ENCODE measurements at regions not wholly inside any gene's neighbourhood (a gene's known extent, or its start where the extent isn't known, plus 50 kb on each side); places are given as distances from the start of the nearest gene placed in this dataset.

- H3K27me3 ChIP-seq (replicated peaks; ENCODE audit: insufficient read depth, low read length), result no peaks in the 10 kb centered on the region
- H3K9me2 ChIP-seq (replicated peaks; ENCODE audit: insufficient read depth, low read length), result no peaks in the 10 kb centered on the region
- no peaks in the 10 kb centered on the region for H4K20me1 ChIP-seq (ENCODE audit: insufficient read depth, low read length)
- H3K79me2 ChIP-seq (ENCODE audit: low read length), result no peaks in the 10 kb centered on the region
- no peak overlapping the region for H3K4me3 ChIP-seq (ENCODE audit: low read length)
- H3K36me3 ChIP-seq (replicated peaks; ENCODE audit: insufficient read depth, low read length), result no peaks in the 10 kb centered on the region
- no peak overlapping the region for H3K4me2 ChIP-seq (ENCODE audit: low read depth, low read length)
- no peak overlapping the region for H3K9ac ChIP-seq (ENCODE audit: low read length)
- H3F3A ChIP-seq (ENCODE audit: insufficient read depth, low read length), result no peaks in the 10 kb centered on the region
- DNase-seq, result no peak
- TF ChIP-seq EZH2phosphoT487 (IDR thresholded peaks at IDR 0.05; ENCODE audit: low read length) (no peak), EZH2 (optimal IDR thresholded peaks at IDR 0.05; ENCODE audit: low read depth, low read length) (no peak)
- TF ChIP-seq, protein P1, sequence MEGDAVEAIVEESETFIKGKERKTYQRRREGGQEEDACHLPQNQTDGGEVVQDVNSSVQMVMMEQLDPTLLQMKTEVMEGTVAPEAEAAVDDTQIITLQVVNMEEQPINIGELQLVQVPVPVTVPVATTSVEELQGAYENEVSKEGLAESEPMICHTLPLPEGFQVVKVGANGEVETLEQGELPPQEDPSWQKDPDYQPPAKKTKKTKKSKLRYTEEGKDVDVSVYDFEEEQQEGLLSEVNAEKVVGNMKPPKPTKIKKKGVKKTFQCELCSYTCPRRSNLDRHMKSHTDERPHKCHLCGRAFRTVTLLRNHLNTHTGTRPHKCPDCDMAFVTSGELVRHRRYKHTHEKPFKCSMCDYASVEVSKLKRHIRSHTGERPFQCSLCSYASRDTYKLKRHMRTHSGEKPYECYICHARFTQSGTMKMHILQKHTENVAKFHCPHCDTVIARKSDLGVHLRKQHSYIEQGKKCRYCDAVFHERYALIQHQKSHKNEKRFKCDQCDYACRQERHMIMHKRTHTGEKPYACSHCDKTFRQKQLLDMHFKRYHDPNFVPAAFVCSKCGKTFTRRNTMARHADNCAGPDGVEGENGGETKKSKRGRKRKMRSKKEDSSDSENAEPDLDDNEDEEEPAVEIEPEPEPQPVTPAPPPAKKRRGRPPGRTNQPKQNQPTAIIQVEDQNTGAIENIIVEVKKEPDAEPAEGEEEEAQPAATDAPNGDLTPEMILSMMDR (IDR thresholded peaks at IDR 0.05; ENCODE audit: low read length), result no peak
- no peaks in the 10 kb centered on the region for H3K9me3 ChIP-seq (replicated peaks; ENCODE audit: insufficient read depth, low read length)
- H2AFZ ChIP-seq (ENCODE audit: low read length), result no peak overlapping the region
- no peaks in the 10 kb centered on the region for H3K4me1 ChIP-seq (ENCODE audit: low read length)
- no peak overlapping the region for H3K27ac ChIP-seq (ENCODE audit: low read length)
These were observed 156.2 kb downstream of the MZT1 start for GRCh38 chr13:72571191-72571590.

GRCh38 chr13:72570019-72570418 is 157.4 kb downstream of the MZT1 start:
- Histone ChIP-seq H3K27me3 (replicated peaks; ENCODE audit: insufficient read depth, low read length) (no peaks in the 10 kb centered on the region), H3K9me3 (replicated peaks; ENCODE audit: insufficient read depth, low read length) (no peaks in the 10 kb centered on the region), H3K9me2 (replicated peaks; ENCODE audit: insufficient read depth, low read length) (no peaks in the 10 kb centered on the region), H3K4me1 (ENCODE audit: low read length) (no peaks in the 10 kb centered on the region), H3K4me3 (ENCODE audit: low read length) (no peak overlapping the region), H3K4me2 (ENCODE audit: low read depth, low read length) (no peak overlapping the region), H3K9ac (ENCODE audit: low read length) (no peak overlapping the region), H3K27ac (ENCODE audit: low read length) (no peak overlapping the region), H2AFZ (ENCODE audit: low read length) (no peak overlapping the region), H3F3A (ENCODE audit: insufficient read depth, low read length) (no peaks in the 10 kb centered on the region), H3K36me3 (replicated peaks; ENCODE audit: insufficient read depth, low read length) (no peaks in the 10 kb centered on the region), H3K79me2 (ENCODE audit: low read length) (no peaks in the 10 kb centered on the region), H4K20me1 (ENCODE audit: insufficient read depth, low read length) (no peaks in the 10 kb centered on the region)
- TF ChIP-seq, protein P1 (IDR thresholded peaks at IDR 0.05; ENCODE audit: low read length), result no peak
- TF ChIP-seq EZH2 (optimal IDR thresholded peaks at IDR 0.05; ENCODE audit: low read depth, low read length) (no peak), EZH2phosphoT487 (IDR thresholded peaks at IDR 0.05; ENCODE audit: low read length) (no peak)
- no peak for DNase-seq

DNA sequence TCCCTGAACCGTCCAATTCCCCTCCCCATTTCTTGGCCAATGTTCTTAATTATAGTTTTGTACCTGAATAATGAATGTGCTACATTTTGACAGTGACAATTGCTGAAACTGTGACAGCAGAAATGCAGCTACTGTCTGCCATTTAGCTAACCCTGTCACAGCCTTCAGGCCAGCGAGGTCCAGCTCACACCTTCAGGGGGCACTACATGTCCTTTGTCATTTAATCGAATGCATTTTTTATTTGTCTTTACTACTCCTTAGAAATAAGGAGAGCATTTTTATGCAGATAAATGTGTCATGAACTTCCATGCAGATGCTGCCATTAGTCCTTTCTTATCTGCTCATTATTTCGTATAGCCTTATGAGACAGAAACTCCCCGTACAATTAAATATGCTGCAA is 159.9 kb downstream of the MZT1 start:
- H3K36me3 ChIP-seq (replicated peaks; ENCODE audit: insufficient read depth, low read length), result no peaks in the 10 kb centered on the region
- no peak for DNase-seq

More for the DNA sequence above, 159.9 kb downstream of the MZT1 start:
- Histone ChIP-seq H3K9ac (ENCODE audit: low read length) (no peak overlapping the region), H3K27ac (ENCODE audit: low read length) (no peak overlapping the region), H2AFZ (ENCODE audit: low read length) (no peak overlapping the region), H3K4me1 (ENCODE audit: low read length) (no peaks in the 10 kb centered on the region), H3F3A (ENCODE audit: insufficient read depth, low read length) (no peaks in the 10 kb centered on the region), H3K9me3 (replicated peaks; ENCODE audit: insufficient read depth, low read length) (no peaks in the 10 kb centered on the region), H4K20me1 (ENCODE audit: insufficient read depth, low read length) (no peaks in the 10 kb centered on the region), H3K9me2 (replicated peaks; ENCODE audit: insufficient read depth, low read length) (no peaks in the 10 kb centered on the region), H3K4me3 (ENCODE audit: low read length) (no peak overlapping the region), H3K27me3 (replicated peaks; ENCODE audit: insufficient read depth, low read length) (no peaks in the 10 kb centered on the region), H3K4me2 (ENCODE audit: low read depth, low read length) (no peak overlapping the region), H3K79me2 (ENCODE audit: low read length) (no peaks in the 10 kb centered on the region)
- no peak for TF ChIP-seq EZH2phosphoT487 (IDR thresholded peaks at IDR 0.05; ENCODE audit: low read length)
- TF ChIP-seq, protein P1 (IDR thresholded peaks at IDR 0.05; ENCODE audit: low read length), result no peak
- no peak for TF ChIP-seq EZH2 (optimal IDR thresholded peaks at IDR 0.05; ENCODE audit: low read depth, low read length)
